ENCODE measurements at regions not wholly inside any gene's neighbourhood (a gene's known extent, or its start where the extent isn't known, plus 50 kb on each side); places are given as distances from the start of the nearest gene placed in this dataset.

DNA sequence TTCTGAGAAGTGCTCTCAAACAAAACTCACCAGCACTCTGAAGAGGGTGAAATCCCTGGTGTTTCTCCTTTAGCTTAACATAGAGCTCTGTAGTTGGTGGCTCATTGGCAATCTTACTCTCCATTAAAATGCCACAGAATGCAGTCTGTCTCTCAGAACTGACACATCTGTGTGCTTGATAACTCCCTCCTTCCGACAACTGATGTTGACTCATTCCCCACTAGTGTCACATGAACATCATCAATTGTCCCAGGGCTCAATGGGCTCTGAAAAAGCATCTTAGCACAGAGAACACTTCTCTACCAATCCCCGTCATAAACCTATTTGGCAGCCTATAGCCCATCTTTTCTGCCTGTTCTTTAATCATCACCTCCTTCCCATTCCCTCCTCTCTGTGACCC, 133.2 kb upstream of the ZC3H11B start:
- no peak overlapping the region for H3K4me3 ChIP-seq (ENCODE audit: low read depth, low read length)
- no peak for TF ChIP-seq CTCF (IDR thresholded peaks at IDR 0.05; ENCODE audit: low read depth, low read length)

GRCh38 chr1:219744652-219745469, 132.0 kb upstream of the ZC3H11B start:
- no peak for TF ChIP-seq CTCF (IDR thresholded peaks at IDR 0.05; ENCODE audit: low read depth, low read length)
- H3K4me3 ChIP-seq (ENCODE audit: low read depth, low read length) = no peak overlapping the region

GRCh38 chr1:219741011-219741970, 128.4 kb upstream of the ZC3H11B start:
- no peak for TF ChIP-seq CTCF (IDR thresholded peaks at IDR 0.05; ENCODE audit: low read depth, low read length)
- H3K4me3 ChIP-seq (ENCODE audit: low read depth, low read length) = no peak overlapping the region

- no peak overlapping the region for H3K4me3 ChIP-seq (ENCODE audit: low read depth, low read length)
- TF ChIP-seq CTCF (IDR thresholded peaks at IDR 0.05; ENCODE audit: low read depth, low read length) = no peak
Observed at GRCh38 chr1:219733511-219734174, 120.7 kb upstream of the ZC3H11B start.

- H3K4me3 ChIP-seq (ENCODE audit: low read depth, low read length) = no peak overlapping the region
- TF ChIP-seq CTCF (IDR thresholded peaks at IDR 0.05; ENCODE audit: low read depth, low read length) = no peak
Observed at GRCh38 chr1:219732814-219733491, 120.0 kb upstream of the ZC3H11B start.

GRCh38 chr1:219731771-219732170, 118.9 kb upstream of the ZC3H11B start:
- no peak overlapping the region for H3K4me3 ChIP-seq (ENCODE audit: low read depth, low read length)
- no peak for TF ChIP-seq CTCF (IDR thresholded peaks at IDR 0.05; ENCODE audit: low read depth, low read length)
